Spleen (tissue), 11 donors: ENCODE measurements at regions not wholly inside any gene's neighbourhood (a gene's known extent, or its start where the extent isn't known, plus 50 kb on each side); places are given as distances from the start of the nearest gene placed in this dataset.

Experiments used
- DNase-seq: peaks from one replicate; pipeline ENCODE4 v3.0.0-alpha.2; 2020
- H3K27ac ChIP-seq, 8 donors: fragments of 200-600 bp; sonication (generic) in 7 of 8; 1 replicate in 4 of 8; 2 replicates in 4 of 8; pipeline versions ENCODE4 v1.5.0 to v1.8.0; 2016 to 2021; ENCODE audit warnings: inconsistent platforms in 4 of 8, mild to moderate bottlenecking in 4 of 8, moderate library complexity in 1 of 8
- H3K27me3 ChIP-seq, 7 donors: fragments of 200-600 bp; sonication (generic) in 6 of 7; replicated peaks in 1 of 7; 1 replicate in 4 of 7; 2 replicates in 3 of 7; pipeline versions ENCODE4 v1.5.0 to v1.8.0; 2016 to 2021; ENCODE audit warnings: inconsistent platforms in 3 of 7, mild to moderate bottlenecking in 1 of 7
- H3K36me3 ChIP-seq, 6 donors: fragments of 200-600 bp; sonication (generic) in 5 of 6; 1 replicate in 4 of 6; 2 replicates in 2 of 6; pipeline versions ENCODE4 v1.5.0 to v1.8.0; 2016 to 2021; ENCODE audit warnings: inconsistent platforms in 2 of 6
- H3K4me1 ChIP-seq, 6 donors: fragments of 200-600 bp; sonication (generic) in 5 of 6; 1 replicate in 3 of 6; 2 replicates in 3 of 6; pipeline versions ENCODE4 v1.5.0 to v1.8.0; 2016 to 2021; ENCODE audit warnings: inconsistent platforms in 3 of 6
- H3K4me3 ChIP-seq, 8 donors: fragments of 200-600 bp; sonication (generic) in 7 of 8; 1 replicate in 4 of 8; 2 replicates in 4 of 8; pipeline versions ENCODE4 v1.5.0 to v1.8.0; 2016 to 2021; ENCODE audit warnings: inconsistent platforms in 4 of 8, mild to moderate bottlenecking in 4 of 8, moderate library complexity in 2 of 8
- H3K9me3 ChIP-seq, 8 donors: fragments of 200-600 bp; sonication (generic) in 7 of 8; 1 replicate in 4 of 8; 2 replicates in 4 of 8; pipeline versions ENCODE4 v1.5.0 to v1.8.0; 2016 to 2021; ENCODE audit warnings: inconsistent platforms in 4 of 8
- CTCF ChIP-seq, 11 experiments: fragments of 200-600 bp in 7 of 11; fragments of 450-650 bp in 4 of 11; sonication (generic) in 4 of 11; IDR thresholded peaks in 8 of 11; conservative IDR thresholded peaks in 3 of 11; 1 replicate in 7 of 11; 2 replicates in 4 of 11; pipeline versions ENCODE4 v1.4.0 to v1.8.0; 2016 to 2021; ENCODE audit warnings: antibody characterized with exemption in 11 of 11, inconsistent platforms in 4 of 11, mild to moderate bottlenecking in 1 of 11
- POLR2A ChIP-seq, 3 donors: fragments of 450-650 bp; IDR thresholded peaks; one replicate each; pipeline ENCODE4 v1.5.1; 2017; ENCODE audit warnings: antibody characterized with exemption in 3 of 3, mild to moderate bottlenecking in 1 of 3
- POLR2AphosphoS5 ChIP-seq, 3 donors: sonication (generic); formaldehyde crosslinking; IDR thresholded peaks; one replicate each; pipeline ENCODE4 v1.5.1; 2017; ENCODE audit warnings: antibody characterized with exemption in 3 of 3
- WGBS, 5 donors: extraction: QIAGEN DNeasy Blood & Tissue Kit in 3 of 5; methylation state at CpG; one replicate each; pipeline versions ENCODE4 v1.1.5 to v1.1.7; 2013 to 2018; 5-methylcytosine and 5-hydroxymethylcytosine counted together
- intact Hi-C: fragments of 100-400 bp; cut with DNase I; formaldehyde crosslinking; loops from one replicate; pipeline ENCODE4 v1.15.0; 2023; ENCODE audit warnings: low total_unique reads
- donor health status: healthy with polysubstance abuse.
- donor health status: DM: no; HTN: no; CAD: no; lungs with moderate emphysema.
- donor health status: DM: no; HTN: no; CAD: no.
- donor health status: Bipolar disorder and iron deficiency.
- donor health status: healthy.
- donor health status: DM: no; HTN: no; CAD: no.
- donor health status: DM: yes; HTN: yes; CAD: no.

- intact Hi-C loops: no loop called here
- no peak for TF ChIP-seq POLR2AphosphoS5 (IDR thresholded peaks at IDR 0.05)
- TF ChIP-seq POLR2A (IDR thresholded peaks at IDR 0.05): no peak
- TF ChIP-seq CTCF (IDR thresholded peaks at IDR 0.05 in 8 of 11, conservative IDR thresholded peaks at IDR 0.05 in 3 of 11): no peak
- Histone ChIP-seq H3K27ac (no peak overlapping the region), H3K4me3 (no peak overlapping the region), H3K36me3 (no peaks in the 10 kb centered on the region), H3K4me1 (no peaks in the 10 kb centered on the region), H3K9me3 (peaks cover 0 to 4% (median 0%) of the 10 kb centered on the region in 8 donors), H3K27me3 (peaks cover 0 to 13% (median 0%) of the 10 kb centered on the region in 7 donors)
- WGBS, 5 donors: 65 to 85% (median 75%) methylated on average over 1 of the region's 1 CpG
- no peak for DNase-seq
Observed at GRCh38 chr2:118481299-118481698, 366.1 kb downstream of the EN1 start.

GRCh38 chr2:118479020-118479419, 368.4 kb downstream of the EN1 start:
- no peak for TF ChIP-seq CTCF (IDR thresholded peaks at IDR 0.05 in 8 of 11, conservative IDR thresholded peaks at IDR 0.05 in 3 of 11)
- no peak for TF ChIP-seq POLR2AphosphoS5 (IDR thresholded peaks at IDR 0.05)
- no peak for TF ChIP-seq POLR2A (IDR thresholded peaks at IDR 0.05)
- no peak for DNase-seq
- Histone ChIP-seq H3K27ac (no peak overlapping the region), H3K9me3 (no peaks in the 10 kb centered on the region), H3K4me3 (no peak overlapping the region), H3K4me1 (no peaks in the 10 kb centered on the region), H3K27me3 (peaks cover 0 to 13% (median 0%) of the 10 kb centered on the region in 7 donors), H3K36me3 (no peaks in the 10 kb centered on the region)
- WGBS, 5 donors: 84 to 91% (median 89%) methylated on average over 4 to 5 of the region's 5 CpGs
- intact Hi-C loops: no loop called here

- no peak for DNase-seq
- no peak for TF ChIP-seq POLR2A (IDR thresholded peaks at IDR 0.05)
- TF ChIP-seq CTCF (IDR thresholded peaks at IDR 0.05 in 8 of 11, conservative IDR thresholded peaks at IDR 0.05 in 3 of 11): no peak
- TF ChIP-seq POLR2AphosphoS5 (IDR thresholded peaks at IDR 0.05): no peak
- intact Hi-C loops: no loop called here
- no peaks in the 10 kb centered on the region for H3K36me3 ChIP-seq
- H3K9me3 ChIP-seq: no peaks in the 10 kb centered on the region
- H3K4me1 ChIP-seq: no peaks in the 10 kb centered on the region
- H3K27me3 ChIP-seq: peaks cover 0 to 13% (median 0%) of the 10 kb centered on the region in 7 donors
- no peak overlapping the region for H3K27ac ChIP-seq
- H3K4me3 ChIP-seq: no peak overlapping the region
- 46 to 55% (median 54%) methylated on average over 8 of the region's 8 CpGs for WGBS, 5 donors
Observed at GRCh38 chr2:118477111-118477862, 370.2 kb downstream of the EN1 start.

- H3K9me3 ChIP-seq: no peaks in the 10 kb centered on the region
- no peak for TF ChIP-seq POLR2AphosphoS5 (IDR thresholded peaks at IDR 0.05)
- no peak for TF ChIP-seq POLR2A (IDR thresholded peaks at IDR 0.05)
- TF ChIP-seq CTCF (IDR thresholded peaks at IDR 0.05 in 8 of 11, conservative IDR thresholded peaks at IDR 0.05 in 3 of 11): no peak
- H3K36me3 ChIP-seq: no peaks in the 10 kb centered on the region
- H3K27me3 ChIP-seq: peaks cover 0 to 13% (median 0%) of the 10 kb centered on the region in 7 donors
- no peak overlapping the region for H3K4me3 ChIP-seq
- DNase-seq: no peak
- intact Hi-C loops: no loop called here
- WGBS, 5 donors: 82 to 88% (median 86%) methylated on average over 9 of the region's 9 CpGs
- no peak overlapping the region for H3K27ac ChIP-seq
- H3K4me1 ChIP-seq: no peaks in the 10 kb centered on the region
Observed at GRCh38 chr2:118475622-118476205, 371.7 kb downstream of the EN1 start.
